NOMO-1 (cell line): ENCODE measurements at regions not wholly inside any gene's neighbourhood (a gene's known extent, or its start where the extent isn't known, plus 50 kb on each side); places are given as distances from the start of the nearest gene placed in this dataset.

Source experiments
- DNase-seq, 2 experiments: peaks; one replicate each; lab custom pipeline; 2025; ENCODE audit not compliant: unreplicated experiment in 2 of 2; lab: John Stamatoyannopoulos, UW

GRCh38 chr13:99911965-99912566, 59.5 kb downstream of the ZIC5 start:
- no peak for DNase-seq

GRCh38 chr13:99911069-99911964, 60.2 kb downstream of the ZIC5 start:
- no peak for DNase-seq

DNA sequence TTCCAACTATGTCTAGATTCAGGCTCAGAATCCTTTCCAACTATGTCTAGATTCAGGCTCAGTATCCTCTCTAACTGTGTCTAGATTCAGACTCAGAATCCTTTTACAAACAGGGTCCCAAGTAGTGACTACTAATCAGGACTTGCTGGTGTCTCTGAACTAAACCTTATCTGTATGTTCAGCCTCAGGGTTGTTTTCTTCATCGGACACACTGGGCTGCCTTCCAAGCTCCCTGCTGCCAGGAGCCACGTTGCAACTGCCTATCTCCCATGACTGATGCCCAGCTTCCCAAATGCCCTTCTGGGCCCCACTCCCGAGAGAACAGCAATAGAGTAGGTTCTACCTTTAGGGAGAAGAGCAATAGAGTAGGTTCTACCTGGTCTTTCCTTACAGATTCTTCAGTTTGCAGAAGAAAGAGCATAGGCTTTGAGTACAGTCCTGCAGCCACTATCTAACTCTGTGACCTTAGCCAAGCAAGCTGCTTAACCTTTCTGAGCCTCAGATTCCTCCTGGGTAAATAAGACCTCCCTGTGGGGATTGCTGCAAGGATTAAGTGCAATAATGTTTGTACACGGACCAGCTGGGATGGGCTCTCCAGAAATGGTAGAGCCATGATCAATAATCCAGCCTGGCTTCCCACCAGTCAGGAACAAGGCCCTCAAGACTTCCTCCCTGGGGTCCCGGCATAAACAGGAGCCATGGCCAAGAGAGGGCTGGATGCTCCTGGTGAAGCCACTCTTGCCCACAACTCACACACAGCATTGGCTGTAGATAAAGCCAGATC, 61.5 kb downstream of the ZIC5 start:
- DNase-seq: no peak

- no peak for DNase-seq
Observed at GRCh38 chr13:99909097-99909835, 62.3 kb downstream of the ZIC5 start.

DNA sequence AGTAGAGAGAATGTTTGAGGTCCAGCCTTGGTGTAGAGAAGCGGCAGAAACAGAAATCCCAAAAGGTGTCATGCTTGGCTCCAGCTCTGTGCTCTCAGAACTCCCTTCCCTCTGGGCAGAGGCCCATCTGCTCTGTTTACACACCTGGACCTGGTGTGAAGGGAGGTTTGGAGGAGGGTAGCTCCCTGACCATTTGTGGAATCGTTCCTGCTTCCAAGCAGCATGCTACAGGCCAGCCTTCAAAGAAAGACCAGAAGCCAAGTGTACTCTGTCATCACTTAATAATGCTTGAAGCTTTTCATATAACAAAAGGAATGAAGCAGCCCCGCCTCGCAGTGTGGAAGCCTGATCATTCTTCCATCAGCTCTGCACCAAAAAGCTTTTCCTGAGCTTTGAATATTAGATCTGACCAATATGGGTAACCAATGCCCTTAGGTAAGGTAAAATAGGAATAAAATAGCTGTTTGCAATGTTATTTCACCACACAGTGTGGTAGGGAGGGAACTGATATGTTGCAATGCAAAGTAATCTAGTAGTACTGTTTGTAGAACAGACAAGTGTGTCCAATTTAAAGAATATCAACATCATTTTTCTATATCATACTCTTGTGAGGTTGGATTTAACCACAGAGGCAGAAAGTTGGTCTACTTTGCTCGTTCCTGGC, 63.3 kb downstream of the ZIC5 start:
- DNase-seq: peak in 1 of 2 experiments; percentile 6

DNA sequence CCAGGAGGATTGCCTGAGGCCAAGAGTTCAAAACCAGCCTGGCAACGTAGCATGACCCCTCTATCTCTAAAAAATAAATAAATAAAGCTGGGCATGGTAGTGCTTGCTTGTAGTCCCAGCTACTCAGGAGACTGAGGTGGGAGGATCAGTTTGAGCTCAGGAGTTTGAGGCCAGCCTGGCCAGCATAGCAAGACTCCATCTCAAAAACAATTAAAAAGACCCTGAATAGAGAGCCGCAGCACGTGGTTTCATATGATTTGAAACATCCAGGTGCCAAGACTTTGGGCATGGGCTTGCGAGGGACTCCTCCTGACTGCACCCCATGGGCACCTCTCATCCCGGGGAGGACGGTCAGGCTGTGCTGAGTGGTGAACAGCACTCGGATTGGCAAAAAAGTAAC, 63.9 kb downstream of the ZIC5 start:
- DNase-seq: no peak

GRCh38 chr13:99907038-99907437, 64.5 kb downstream of the ZIC5 start:
- no peak for DNase-seq

GRCh38 chr13:99905814-99906213, 65.8 kb downstream of the ZIC5 start:
- no peak for DNase-seq

DNA sequence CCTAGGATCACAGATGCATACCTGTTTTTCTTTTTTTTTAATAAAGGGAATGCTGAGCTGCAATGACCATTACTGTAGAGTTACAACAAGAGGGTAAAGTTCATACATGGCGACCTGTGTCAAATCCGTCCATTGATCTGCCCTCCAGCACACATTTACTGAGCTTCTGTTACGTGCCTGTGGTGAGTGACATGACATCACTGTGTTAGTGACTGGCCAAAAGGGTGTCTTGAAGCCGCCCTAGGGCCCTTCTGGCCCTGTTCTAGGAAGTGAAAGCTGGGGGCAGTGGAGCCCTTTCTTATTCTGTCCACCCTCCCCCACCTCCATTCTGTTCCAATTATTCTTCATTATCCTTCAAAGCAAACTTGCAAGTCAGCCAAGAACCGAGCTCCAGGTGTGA, 66.3 kb downstream of the ZIC5 start:
- DNase-seq: peak; percentile 29 to 34

- DNase-seq: no peak
Observed at GRCh38 chr13:99903140-99903539, 68.4 kb downstream of the ZIC5 start.

- DNase-seq: no peak
Observed at GRCh38 chr13:99902657-99903056, 68.9 kb downstream of the ZIC5 start.

DNA sequence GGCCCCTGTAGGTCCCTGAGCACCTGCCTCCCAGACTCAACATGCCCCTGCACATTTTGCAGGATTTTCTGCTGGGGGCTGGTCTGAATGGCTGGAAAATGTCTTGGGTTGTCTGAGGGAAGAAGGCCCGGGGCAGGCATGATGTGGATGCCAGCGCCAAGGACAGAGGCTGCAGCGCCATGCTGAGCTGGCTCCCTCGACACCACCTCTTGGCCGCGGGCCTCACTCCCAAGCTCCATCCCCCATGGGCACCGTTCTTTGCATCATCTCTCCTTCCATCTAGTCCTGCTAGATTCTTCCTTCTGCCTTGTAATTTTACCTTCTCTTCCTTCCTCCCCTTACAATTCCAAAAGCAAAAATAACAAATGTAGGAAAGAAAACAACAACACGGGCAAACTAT, 70.6 kb downstream of the ZIC5 start:
- no peak for DNase-seq

DNA sequence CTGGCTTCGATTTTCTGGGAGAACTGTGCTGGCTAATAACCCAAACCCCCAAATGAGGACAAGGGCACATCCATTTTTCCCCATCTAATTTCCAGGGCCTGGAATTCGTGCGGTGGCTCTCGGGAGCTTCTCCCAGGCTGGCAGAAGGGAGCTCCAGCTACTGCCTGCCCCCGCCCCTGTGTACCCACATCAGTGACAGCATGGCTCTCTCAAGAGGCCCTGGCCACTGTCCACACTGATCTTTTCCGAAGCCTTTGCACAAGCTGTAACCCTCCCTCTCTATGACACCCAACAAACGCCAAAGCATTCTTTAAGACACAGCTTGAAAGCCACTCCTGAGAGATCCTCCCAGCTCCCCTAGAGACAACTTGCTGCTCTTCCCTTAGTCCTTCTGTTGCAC, 73.1 kb downstream of the ZIC5 start:
- DNase-seq: no peak

DNA sequence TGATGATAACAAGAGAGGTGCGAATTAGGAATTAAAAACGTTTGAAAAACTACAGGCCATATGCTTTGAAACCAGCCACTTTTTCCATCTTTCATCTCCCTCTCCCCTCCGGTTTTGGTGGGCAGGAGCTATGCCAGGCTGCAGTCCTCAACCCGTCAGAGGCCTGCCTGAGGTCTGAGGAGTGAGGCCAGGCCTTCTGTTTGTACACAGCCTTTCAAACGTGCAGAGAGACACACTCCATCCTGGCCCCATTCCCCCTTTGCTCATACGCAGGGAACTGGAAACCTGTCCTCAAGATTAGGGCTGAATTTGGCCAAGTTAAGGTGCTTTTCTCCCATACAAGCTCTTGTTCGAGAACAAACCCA, 74.5 kb downstream of the ZIC5 start:
- DNase-seq: no peak

- no peak for DNase-seq
Observed at GRCh38 chr13:99896369-99897075, 75.0 kb downstream of the ZIC5 start.

GRCh38 chr13:99895444-99896368, 75.9 kb downstream of the ZIC5 start:
- no peak for DNase-seq

DNA sequence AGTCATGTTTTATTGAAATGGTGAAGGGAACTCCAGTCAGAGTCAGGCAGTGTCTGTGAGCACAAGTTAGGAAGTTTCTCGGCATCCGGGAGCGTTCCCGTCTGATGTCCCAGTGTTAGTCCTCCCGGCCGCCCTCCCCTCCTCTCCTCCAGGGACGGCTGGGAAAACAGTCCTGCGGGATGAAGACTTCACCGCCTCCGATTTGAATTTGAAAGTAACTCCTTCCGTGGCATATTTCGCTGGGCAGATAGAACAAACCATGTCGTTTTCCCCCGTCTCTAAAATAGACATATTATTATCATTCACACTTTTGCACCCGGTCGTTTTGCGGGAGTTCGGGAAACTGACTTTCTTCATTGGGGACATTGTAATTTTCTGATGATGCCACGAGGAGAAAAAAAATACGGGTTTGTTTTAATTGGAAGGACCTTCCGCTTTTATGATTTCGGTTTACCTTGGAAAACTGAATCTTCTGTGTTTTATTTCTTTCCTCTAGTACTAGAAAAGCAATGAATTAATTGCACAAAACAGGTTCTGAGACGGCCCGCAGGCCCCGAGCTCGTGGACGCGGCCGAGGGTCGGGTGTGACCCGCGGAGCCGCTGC, 76.6 kb downstream of the ZIC5 start:
- DNase-seq: peak in 1 of 2 experiments; percentile 24

DNA sequence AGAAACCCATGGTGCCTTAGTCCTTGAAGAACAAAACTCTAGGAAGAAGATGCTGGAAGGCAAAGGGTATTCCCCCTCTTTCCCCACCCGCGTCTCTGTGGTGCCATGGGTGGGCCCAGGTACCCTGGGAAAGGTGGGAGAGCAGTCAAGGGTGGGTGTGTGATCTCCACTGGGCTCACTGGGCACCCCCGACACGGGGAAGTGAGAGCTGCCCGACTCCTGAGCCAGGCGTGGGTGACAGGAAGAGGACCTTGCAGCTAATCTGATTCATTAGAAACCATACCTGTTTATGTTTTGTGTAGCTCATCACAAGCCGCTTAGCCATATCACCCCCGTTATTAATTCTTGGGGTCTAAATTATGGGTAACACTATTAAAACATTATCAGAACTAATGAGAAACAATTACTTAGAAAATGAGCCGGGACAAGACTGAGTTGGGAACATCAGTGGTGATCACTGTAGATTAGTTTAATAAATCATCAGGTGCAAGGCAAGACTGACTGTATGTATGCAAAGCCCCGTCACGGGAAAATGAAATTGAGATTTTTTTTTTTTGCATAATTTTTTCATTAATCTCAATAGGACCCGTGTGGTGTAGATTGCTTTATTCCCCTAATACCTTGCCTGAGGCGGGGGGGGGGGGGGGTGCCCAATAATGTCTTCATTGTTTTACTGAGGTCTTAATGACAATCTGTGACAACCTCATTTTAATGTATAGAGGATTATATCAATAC, 77.3 kb downstream of the ZIC5 start:
- no peak for DNase-seq
